B cell (primary cell): ENCODE measurements at regions not wholly inside any gene's neighbourhood (a gene's known extent, or its start where the extent isn't known, plus 50 kb on each side); places are given as distances from the start of the nearest gene placed in this dataset.

Experiments
- ATAC-seq: fragments of 200-7000 bp; cut with Tn5 transposase; one replicate; pipeline ENCODE4 v1.10.0; 2021; ENCODE audit warnings: low read depth, mild to moderate bottlenecking, moderate number of reproducible peaks, moderate library complexity
- CTCF ChIA-PET: fragments of 350-600 bp; sonication (Branson Sonifier 250); formaldehyde crosslinking; loops from one replicate; lab custom pipeline; 2021; ENCODE audit warnings: antibody characterized with exemption, inconsistent platforms; lab: Charles Lee
- POLR2A ChIA-PET: fragments of 350-600 bp; sonication (Branson Sonifier 250); formaldehyde crosslinking; loops from one replicate; lab custom pipeline; 2021; ENCODE audit warnings: antibody characterized with exemption; lab: Charles Lee
- DNase-seq: peaks from one replicate; pipeline ENCODE4 v3.0.0; 2013
- H2AFZ ChIP-seq: 2 replicates; pipeline ENCODE4 v1.6.1; 2012; ENCODE audit warnings: mild to moderate bottlenecking, low read depth, low read length; ENCODE audit not compliant: insufficient read depth, poor library complexity, severe bottlenecking
- H3K27ac ChIP-seq, 2 donors: 1 replicate in 1 of 2; 2 replicates in 1 of 2; pipeline ENCODE4 v1.5.1; 2012 to 2013; ENCODE audit warnings: low read length in 2 of 2, mild to moderate bottlenecking in 2 of 2, moderate library complexity in 1 of 2
- H3K27me3 ChIP-seq, 4 experiments: fragments of 200-600 bp in 1 of 4; sonication (generic) in 1 of 4; replicated peaks in 1 of 4; 1 replicate in 2 of 4; 2 replicates in 2 of 4; pipeline versions ENCODE4 v1.6.1 to v1.7.0; 2013 to 2016; ENCODE audit warnings: low read length in 3 of 4, mild to moderate bottlenecking in 2 of 4, mixed read lengths in 1 of 4, moderate library complexity in 1 of 4; ENCODE audit not compliant: insufficient read depth in 4 of 4, control insufficient read depth in 3 of 4; ENCODE audit errors: control extremely low read depth in 1 of 4
- H3K36me3 ChIP-seq, 2 experiments: replicated peaks in 1 of 2; 1 replicate in 1 of 2; 2 replicates in 1 of 2; pipeline versions ENCODE4 v1.6.1 to v1.7.1; 2013; ENCODE audit warnings: low read length in 1 of 2; ENCODE audit not compliant: insufficient read depth in 2 of 2, control insufficient read depth in 1 of 2; ENCODE audit errors: control extremely low read depth in 1 of 2, extremely low read depth in 1 of 2
- H3K4me1 ChIP-seq, 2 donors: fragments of 200-600 bp in 1 of 2; sonication (generic) in 1 of 2; 1 replicate in 1 of 2; 2 replicates in 1 of 2; pipeline versions ENCODE4 v1.5.1 to v1.6.1; 2013 to 2017; ENCODE audit warnings: low read length in 2 of 2; ENCODE audit not compliant: control insufficient read depth in 2 of 2, insufficient read depth in 2 of 2
- H3K4me2 ChIP-seq: replicated peaks from 2 replicates; pipeline ENCODE3; 2012; ENCODE audit warnings: mild to moderate bottlenecking, low read depth, low read length; ENCODE audit not compliant: poor library complexity, severe bottlenecking
- H3K4me3 ChIP-seq, 5 experiments: fragments of 200-600 bp in 1 of 5; sonication (generic) in 1 of 5; 1 replicate in 3 of 5; 2 replicates in 2 of 5; pipeline versions ENCODE4 v1.5.1 to v1.7.0; 2011 to 2016; ENCODE audit warnings: low read length in 4 of 5, mild to moderate bottlenecking in 4 of 5, low read depth in 2 of 5, control low read depth in 1 of 5, moderate library complexity in 1 of 5; ENCODE audit not compliant: insufficient read depth in 1 of 5; ENCODE audit errors: control extremely low read depth in 1 of 5, extremely low read depth in 1 of 5
- H3K79me2 ChIP-seq: fragments of 200-600 bp; sonication (generic); one replicate; pipeline ENCODE4 v1.6.0; 2016; ENCODE audit warnings: low read length; ENCODE audit not compliant: control insufficient read depth, insufficient read depth
- H3K9ac ChIP-seq: fragments of 200-600 bp; sonication (generic); 2 replicates; pipeline ENCODE4 v1.6.1; 2017; ENCODE audit warnings: mild to moderate bottlenecking, low read length, moderate library complexity
- H3K9me3 ChIP-seq, 3 donors: one replicate each; pipeline versions ENCODE4 v1.6.1 to v1.7.1; 2013; ENCODE audit warnings: low read length in 2 of 3; ENCODE audit not compliant: control insufficient read depth in 2 of 3, insufficient read depth in 1 of 3; ENCODE audit errors: control extremely low read depth in 1 of 3
- H4K20me1 ChIP-seq: 2 replicates; pipeline ENCODE4 v1.6.0; 2012; ENCODE audit warnings: mild to moderate bottlenecking, low read length; ENCODE audit not compliant: insufficient read depth, control insufficient read depth, poor library complexity, severe bottlenecking
- H3K27ac Mint-ChIP-seq: one replicate; pipeline ENCODE4 v1.8.0; 2021; ENCODE audit warnings: mixed read lengths
- H3K27me3 Mint-ChIP-seq: one replicate; pipeline ENCODE4 v1.8.0; 2021; ENCODE audit warnings: mixed read lengths
- H3K4me1 Mint-ChIP-seq: one replicate; pipeline ENCODE4 v1.8.0; 2021; ENCODE audit warnings: mixed read lengths
- H3K4me3 Mint-ChIP-seq: one replicate; pipeline ENCODE4 v1.8.0; 2021; ENCODE audit warnings: mixed read lengths
- H3K9me3 Mint-ChIP-seq: one replicate; pipeline ENCODE4 v1.8.0; 2022; ENCODE audit warnings: mixed read lengths; ENCODE audit not compliant: insufficient read depth
- EZH2 ChIP-seq: IDR thresholded peaks from 2 replicates; pipeline ENCODE4 v1.6.1; 2012; ENCODE audit warnings: borderline replicate concordance, low read depth, mild to moderate bottlenecking, moderate library complexity, low read length; ENCODE audit not compliant: insufficient read depth, poor library complexity, severe bottlenecking
- WGBS: methylation state at CpG from one replicate; pipeline ENCODE4 v1.1.5; 2013; ENCODE audit warnings: missing lambda C conversion rate; ENCODE audit not compliant: insufficient coverage; 5-methylcytosine and 5-hydroxymethylcytosine counted together
- intact Hi-C: fragments of 100-400 bp; cut with micrococcal nuclease; formaldehyde crosslinking; loops from one replicate; pipeline ENCODE4 v1.10.0; 2022
- TF ChIP-seq, protein P1 (sequence below): fragments of 200-600 bp; IDR thresholded peaks from one replicate; pipeline ENCODE4 v1.8.0; 2022; ENCODE audit warnings: antibody characterized with exemption, mild to moderate bottlenecking

GRCh38 chr16:5188318-5188988, 90.9 kb upstream of the EEF2KMT start:
- H3K27ac ChIP-seq: no peak overlapping the region
- H3K4me3 ChIP-seq: no peak overlapping the region
- peaks cover 0 to 11% (median 0%) of the 10 kb centered on the region in 3 donors for H3K9me3 ChIP-seq
- H3K27me3 ChIP-seq: no peaks in the 10 kb centered on the region
- peaks cover 2% of the 10 kb centered on the region for H3K9me3 Mint-ChIP-seq
- no peak overlapping the region for H3K9ac ChIP-seq
- ChIA-PET CTCF (no interaction called here), POLR2A (no interaction called here)
- 73% methylated on average over 4 of the region's 10 CpGs for WGBS
- no peaks in the 10 kb centered on the region for H3K79me2 ChIP-seq
- H3K4me3 Mint-ChIP-seq: no peak overlapping the region
- TF ChIP-seq, protein P1, sequence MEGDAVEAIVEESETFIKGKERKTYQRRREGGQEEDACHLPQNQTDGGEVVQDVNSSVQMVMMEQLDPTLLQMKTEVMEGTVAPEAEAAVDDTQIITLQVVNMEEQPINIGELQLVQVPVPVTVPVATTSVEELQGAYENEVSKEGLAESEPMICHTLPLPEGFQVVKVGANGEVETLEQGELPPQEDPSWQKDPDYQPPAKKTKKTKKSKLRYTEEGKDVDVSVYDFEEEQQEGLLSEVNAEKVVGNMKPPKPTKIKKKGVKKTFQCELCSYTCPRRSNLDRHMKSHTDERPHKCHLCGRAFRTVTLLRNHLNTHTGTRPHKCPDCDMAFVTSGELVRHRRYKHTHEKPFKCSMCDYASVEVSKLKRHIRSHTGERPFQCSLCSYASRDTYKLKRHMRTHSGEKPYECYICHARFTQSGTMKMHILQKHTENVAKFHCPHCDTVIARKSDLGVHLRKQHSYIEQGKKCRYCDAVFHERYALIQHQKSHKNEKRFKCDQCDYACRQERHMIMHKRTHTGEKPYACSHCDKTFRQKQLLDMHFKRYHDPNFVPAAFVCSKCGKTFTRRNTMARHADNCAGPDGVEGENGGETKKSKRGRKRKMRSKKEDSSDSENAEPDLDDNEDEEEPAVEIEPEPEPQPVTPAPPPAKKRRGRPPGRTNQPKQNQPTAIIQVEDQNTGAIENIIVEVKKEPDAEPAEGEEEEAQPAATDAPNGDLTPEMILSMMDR: no peak
- no peak for TF ChIP-seq EZH2
- H3K4me1 Mint-ChIP-seq: no peaks in the 10 kb centered on the region
- H3K27ac Mint-ChIP-seq: no peak overlapping the region
- H4K20me1 ChIP-seq: no peaks in the 10 kb centered on the region
- H2AFZ ChIP-seq: no peak overlapping the region
- no peak overlapping the region for H3K4me2 ChIP-seq
- H3K4me1 ChIP-seq: no peaks in the 10 kb centered on the region
- intact Hi-C loops: no loop called here
- no peak for ATAC-seq
- no peak for DNase-seq
- no peaks in the 10 kb centered on the region for H3K36me3 ChIP-seq
- H3K27me3 Mint-ChIP-seq: peaks cover 9% of the 10 kb centered on the region

DNA sequence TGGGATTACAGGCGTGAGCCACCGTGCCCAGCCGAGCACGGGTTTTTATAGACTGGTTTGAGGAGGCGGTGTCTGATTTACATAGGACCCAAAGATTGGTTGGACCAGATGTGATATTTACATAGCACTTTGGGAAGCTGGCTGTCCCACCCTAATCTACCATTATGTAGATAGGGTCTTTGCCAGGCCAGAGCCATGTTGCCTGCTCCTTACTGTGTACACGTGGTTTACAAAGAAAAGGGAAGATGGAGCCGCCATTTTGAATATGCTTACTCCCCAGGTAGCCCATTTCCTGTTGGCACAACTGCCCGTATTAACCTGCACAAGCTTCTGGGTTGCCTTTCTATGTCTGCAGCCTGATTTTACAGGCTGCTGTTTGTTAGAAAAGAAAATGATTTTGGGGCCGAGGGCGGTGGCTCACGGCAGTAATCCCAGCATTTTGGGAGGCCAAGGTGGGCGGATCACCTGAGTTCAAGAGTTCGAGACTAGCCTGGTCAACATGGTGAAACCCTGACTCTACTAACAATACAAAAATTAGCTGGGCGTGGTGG, 89.9 kb upstream of the EEF2KMT start:
- Mint-ChIP-seq H3K9me3 (peaks cover 2% of the 10 kb centered on the region), H3K4me1 (no peaks in the 10 kb centered on the region), H3K27ac (no peak overlapping the region), H3K4me3 (no peak overlapping the region), H3K27me3 (peaks cover 5% of the 10 kb centered on the region)
- Histone ChIP-seq H3K4me3 (no peak overlapping the region), H3K36me3 (no peaks in the 10 kb centered on the region), H4K20me1 (no peaks in the 10 kb centered on the region), H3K4me1 (no peaks in the 10 kb centered on the region), H3K27me3 (no peaks in the 10 kb centered on the region), H3K27ac (no peak overlapping the region), H3K9me3 (peaks cover 0 to 11% (median 0%) of the 10 kb centered on the region in 3 donors), H3K9ac (no peak overlapping the region), H3K79me2 (no peaks in the 10 kb centered on the region), H2AFZ (no peak overlapping the region), H3K4me2 (no peak overlapping the region)
- DNase-seq (no peak), ATAC-seq (no peak)
- CTCF ChIA-PET: no interaction called here
- intact Hi-C loops: no loop called here
- POLR2A ChIA-PET: no interaction called here
- WGBS: 93% methylated on average over 6 of the region's 14 CpGs
- TF ChIP-seq, protein P1: no peak
- no peak for TF ChIP-seq EZH2
